ENCODE measurements at regions not wholly inside any gene's neighbourhood (a gene's known extent, or its start where the extent isn't known, plus 50 kb on each side); places are given as distances from the start of the nearest gene placed in this dataset.

DNA sequence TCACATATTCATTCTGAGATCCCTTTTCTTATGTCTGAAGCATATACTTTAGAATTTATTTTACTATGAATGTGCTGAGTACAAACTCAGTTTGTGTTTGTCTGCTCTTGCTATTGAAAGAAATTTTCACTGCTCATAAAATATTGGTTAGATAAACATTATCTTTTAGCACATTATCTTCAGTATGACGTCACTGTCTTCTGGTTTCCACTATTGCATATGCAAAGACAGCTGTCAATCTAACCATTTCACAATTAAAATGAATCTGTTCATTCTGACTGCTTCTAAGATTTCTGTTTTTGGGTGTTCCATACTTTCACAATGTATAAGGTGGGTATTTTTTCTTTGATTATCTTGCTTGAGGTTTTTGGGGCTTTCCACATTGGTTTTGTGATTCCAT lies 526.2 kb upstream of the CDH6 start:
- DNase-seq, result no peak
- intact Hi-C loops (cut with DNase I), result no loop called here

GRCh38 chr5:30663536-30663935 lies 530.0 kb upstream of the CDH6 start:
- ATAC-seq, result no peak
- intact Hi-C loops (cut with DNase I), result no loop called here

More for the DNA sequence above, 526.2 kb upstream of the CDH6 start:
- ATAC-seq, result no peak

DNA sequence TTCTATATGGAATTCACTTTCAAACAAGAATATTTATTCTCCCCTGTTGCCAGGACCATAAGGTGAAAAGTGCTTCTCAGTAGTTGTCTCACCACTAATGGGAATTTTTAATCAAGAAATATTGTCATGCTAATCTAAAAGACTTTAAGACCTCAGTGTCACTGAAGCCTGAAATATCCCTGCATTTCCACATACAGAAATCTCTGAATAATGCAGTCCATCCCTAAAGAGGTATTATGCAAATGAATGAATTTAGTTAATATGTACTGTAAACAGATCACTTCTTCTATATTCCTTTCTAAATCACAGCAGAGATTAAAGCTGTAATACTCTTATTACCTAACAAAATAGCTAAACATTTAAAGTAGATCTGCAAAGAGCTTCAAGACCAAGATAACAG lies 531.1 kb upstream of the CDH6 start:
- intact Hi-C loops (cut with DNase I), result no loop called here
- DNase-seq (no peak), ATAC-seq (no peak)

More at GRCh38 chr5:30663536-30663935, 530.0 kb upstream of the CDH6 start:
- DNase-seq, result no peak

GRCh38 chr5:30661730-30662129 lies 531.8 kb upstream of the CDH6 start:
- no peak for DNase-seq
- intact Hi-C loops (cut with DNase I), result no loop called here

DNA sequence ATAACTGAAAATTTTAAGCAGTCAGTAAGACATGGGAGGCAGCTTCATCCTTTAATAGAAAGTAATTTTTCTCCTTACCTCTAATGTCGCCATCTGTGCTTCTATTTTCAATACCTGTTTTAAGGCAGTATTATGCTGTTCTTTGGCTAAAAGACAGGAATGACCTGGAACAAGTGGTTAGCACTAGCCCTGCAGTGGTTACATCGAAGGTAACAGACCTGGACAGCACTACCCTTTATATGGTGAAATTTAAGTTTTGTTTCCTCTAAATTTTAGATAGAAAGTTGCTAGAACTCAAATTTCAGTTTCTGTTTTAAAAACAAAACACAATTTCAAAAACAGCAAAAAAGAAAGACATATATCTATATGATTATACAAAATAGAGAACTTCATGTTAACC lies 534.1 kb upstream of the CDH6 start:
- no peak for ATAC-seq
- intact Hi-C loops (cut with DNase I), result no loop called here

More at GRCh38 chr5:30661730-30662129, 531.8 kb upstream of the CDH6 start:
- no peak for ATAC-seq

DNA sequence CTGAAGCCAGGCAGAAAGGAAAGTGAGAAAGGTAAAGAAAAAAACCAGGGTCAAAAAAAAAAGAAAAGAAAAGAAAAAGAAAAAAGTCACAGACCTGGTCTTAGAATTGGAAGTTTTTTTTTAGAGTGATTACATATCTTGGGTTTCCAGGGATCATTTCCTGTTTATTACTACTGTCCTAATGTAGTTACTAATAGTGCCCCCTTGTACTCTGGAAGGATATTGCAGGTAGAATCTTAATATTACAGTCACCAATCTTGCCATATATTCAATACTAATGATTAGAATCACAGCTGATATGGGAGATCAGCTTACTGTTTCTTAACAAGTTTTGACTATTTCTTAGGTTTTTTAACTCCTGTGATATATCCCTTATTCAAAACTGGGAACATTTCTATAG lies 543.2 kb upstream of the CDH6 start:
- intact Hi-C loops (cut with DNase I), result no loop called here
- no peak for DNase-seq
- no peak for ATAC-seq

More for the DNA sequence above, 534.1 kb upstream of the CDH6 start:
- DNase-seq, result no peak

- DNase-seq, result no peak
- intact Hi-C loops (cut with DNase I), result no loop called here
- ATAC-seq, result no peak
These were observed 554.6 kb upstream of the CDH6 start for GRCh38 chr5:30638899-30639298.

- DNase-seq (no peak), ATAC-seq (no peak)
- intact Hi-C loops (cut with DNase I), result no loop called here
These were observed 565.5 kb upstream of the CDH6 start for GRCh38 chr5:30627945-30628344.

- DNase-seq (no peak), ATAC-seq (no peak)
- intact Hi-C loops (cut with DNase I), result no loop called here
These were observed 566.9 kb upstream of the CDH6 start for GRCh38 chr5:30626557-30626956.

- DNase-seq, result no peak
- intact Hi-C loops (cut with DNase I), result no loop called here
- ATAC-seq, result no peak
These were observed 572.9 kb upstream of the CDH6 start for GRCh38 chr5:30620481-30621085.

- intact Hi-C loops (cut with DNase I), result no loop called here
- no peak for DNase-seq
- ATAC-seq, result no peak
These were observed 585.0 kb upstream of the CDH6 start for GRCh38 chr5:30608501-30608900.

DNA sequence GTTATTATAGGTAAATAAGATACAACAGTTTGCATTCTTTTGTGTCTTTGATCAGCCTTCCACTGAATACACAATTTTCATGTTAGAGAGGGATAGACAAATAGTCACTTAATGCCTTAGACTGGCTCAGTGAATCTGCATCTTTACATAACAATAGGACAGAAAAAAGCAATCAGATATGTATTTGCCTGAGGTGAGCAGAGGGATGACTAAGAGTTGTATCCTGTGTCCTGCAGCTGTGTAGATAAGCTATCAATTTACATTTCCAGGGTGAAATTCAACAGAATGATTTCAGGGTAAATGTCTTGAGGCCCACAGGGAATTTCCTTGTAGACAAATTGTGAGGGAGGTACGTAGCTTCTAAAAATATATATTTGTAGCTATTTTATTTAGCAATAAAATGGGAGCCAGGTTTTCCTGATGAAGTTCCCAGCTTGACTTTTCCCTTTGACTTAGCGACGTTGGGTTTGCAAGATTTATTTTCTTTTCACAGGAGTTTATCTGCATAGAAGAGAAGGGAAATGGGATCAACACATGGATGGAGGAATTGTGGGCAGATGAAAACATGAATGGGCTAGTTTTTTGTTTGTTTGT lies 586.1 kb upstream of the CDH6 start:
- ATAC-seq, result no peak
- no peak for DNase-seq
- intact Hi-C loops (cut with DNase I), result no loop called here

DNA sequence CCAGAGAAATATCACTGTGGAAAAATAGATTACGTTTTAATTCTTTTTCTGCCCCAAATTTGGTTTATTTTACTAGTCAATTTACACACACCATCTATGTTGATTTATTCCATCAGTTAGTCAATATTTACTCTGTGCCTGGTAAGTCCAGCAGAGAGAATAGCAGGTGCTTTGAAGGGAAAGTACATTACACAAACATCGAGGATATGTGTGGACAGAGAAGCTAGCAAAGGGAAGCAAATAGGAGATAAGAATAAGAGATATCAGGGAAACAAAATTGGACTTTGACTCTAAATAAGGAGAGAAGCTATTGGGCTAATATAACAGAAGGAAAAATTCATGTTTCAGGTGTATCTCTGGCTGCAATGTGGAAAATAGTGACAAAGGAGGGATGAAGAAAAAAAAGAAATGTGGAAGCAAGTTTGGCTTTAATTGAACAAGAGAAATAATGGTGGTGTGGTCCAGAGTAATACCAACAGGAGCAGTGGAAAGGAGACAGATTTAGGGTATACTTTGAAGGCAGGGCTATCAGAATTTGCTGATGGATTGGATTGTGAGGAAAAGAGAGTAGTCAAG lies 587.7 kb upstream of the CDH6 start:
- no peak for ATAC-seq
- DNase-seq, result no peak
- intact Hi-C loops (cut with DNase I), result no loop called here

GRCh38 chr5:30604648-30605262 lies 588.7 kb upstream of the CDH6 start:
- ATAC-seq (no peak), DNase-seq (no peak)
- intact Hi-C loops (cut with DNase I), result no loop called here

DNA sequence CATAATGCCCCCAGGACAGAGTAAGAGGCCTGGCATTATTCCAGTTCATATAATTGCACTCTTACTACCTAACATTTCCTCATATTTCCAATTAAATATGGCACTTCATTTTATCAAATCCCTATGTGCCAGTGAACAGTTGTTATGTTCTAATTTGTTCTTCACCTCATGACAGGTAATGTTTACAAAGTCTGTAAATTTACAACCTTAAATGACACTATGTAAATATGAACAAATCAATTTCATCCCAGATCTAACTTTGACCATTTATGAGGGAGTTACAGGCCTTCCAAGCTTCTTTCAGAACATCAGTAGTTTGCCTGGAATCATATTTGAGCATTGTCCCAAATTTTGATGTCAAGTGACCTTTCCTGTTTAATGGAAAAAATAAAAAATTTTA lies 592.6 kb upstream of the CDH6 start:
- ATAC-seq, result no peak
- intact Hi-C loops (cut with DNase I), result no loop called here
- no peak for DNase-seq

GRCh38 chr5:30596495-30597064 lies 596.9 kb upstream of the CDH6 start:
- no peak for DNase-seq
- ATAC-seq, result no peak
- intact Hi-C loops (cut with DNase I), result no loop called here

DNA sequence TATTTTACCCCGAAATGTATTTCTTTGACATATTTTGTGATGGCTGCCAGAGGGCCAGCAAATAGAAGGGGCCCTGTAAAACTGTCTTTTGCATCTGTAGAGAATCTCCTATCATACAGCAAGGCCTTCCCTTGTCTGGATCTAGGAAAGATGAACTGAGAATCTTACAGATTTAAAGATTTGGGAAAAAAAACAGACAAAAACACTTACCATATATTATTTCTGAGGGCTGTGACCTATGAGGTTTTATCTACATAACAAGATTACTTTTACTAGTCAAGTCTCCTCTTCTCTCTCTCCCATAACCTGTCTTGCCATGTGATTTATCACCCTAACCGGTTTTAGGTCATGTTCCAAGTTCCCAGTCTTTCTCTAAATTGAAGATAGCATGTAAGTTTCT lies 599.2 kb upstream of the CDH6 start:
- ATAC-seq, result no peak
- DNase-seq, result no peak
- intact Hi-C loops (cut with DNase I), result no loop called here

DNA sequence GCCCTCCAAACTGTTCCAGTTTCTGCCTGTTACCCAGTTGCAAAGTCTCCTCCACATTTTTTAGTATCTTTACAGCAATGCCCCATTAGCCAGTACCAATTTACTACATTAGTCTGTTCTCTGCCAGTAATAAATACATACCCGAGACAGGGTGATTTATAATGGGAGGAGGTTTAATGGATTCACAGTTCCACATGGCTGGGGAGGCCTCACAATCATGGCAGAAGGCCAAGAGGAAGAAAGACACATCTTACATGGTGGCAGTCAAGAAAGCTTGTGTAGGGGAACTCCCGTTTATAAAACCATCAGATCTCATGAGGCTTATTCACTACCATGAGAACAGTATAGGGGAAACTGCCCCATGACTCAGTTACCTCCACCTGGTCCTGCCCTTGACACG lies 600.7 kb upstream of the CDH6 start:
- ATAC-seq (no peak), DNase-seq (no peak)
- intact Hi-C loops (cut with DNase I), result no loop called here

DNA sequence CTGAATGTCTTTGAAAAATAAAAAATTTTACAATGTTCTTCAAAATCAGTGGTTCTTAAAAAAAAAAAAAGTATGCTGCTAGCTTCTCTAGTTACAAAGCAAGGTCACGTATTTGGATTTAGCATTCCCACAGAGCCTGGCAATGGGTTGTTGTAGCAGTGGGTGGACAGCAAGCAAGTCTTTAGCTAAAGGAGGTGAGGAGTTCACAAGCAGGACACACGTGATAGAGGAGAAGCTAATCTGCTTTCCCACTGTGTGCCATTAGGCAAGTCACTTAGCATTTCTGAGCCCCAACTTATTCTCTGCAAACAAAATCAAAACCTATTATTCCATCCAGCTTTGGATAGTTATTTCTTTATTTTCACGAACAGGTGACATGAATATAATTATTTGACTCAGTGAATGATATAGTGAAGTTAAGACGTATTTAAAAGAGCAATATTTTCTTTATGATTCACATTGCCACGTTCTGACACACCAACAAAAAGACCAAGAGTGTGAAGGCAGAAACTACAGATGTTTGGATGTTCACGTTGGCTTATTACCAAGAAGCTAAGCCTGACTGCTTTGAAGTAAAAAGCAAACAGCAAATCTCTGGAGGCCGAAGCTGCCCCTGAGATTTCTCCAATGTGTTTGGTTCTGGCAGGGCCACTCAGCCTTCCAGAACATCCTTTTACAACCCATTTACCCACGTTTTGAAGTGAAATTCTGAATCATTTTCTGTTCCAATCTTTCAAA lies 612.1 kb upstream of the CDH6 start:
- intact Hi-C loops (cut with DNase I), result no loop called here
- DNase-seq (no peak), ATAC-seq (no peak)

DNA sequence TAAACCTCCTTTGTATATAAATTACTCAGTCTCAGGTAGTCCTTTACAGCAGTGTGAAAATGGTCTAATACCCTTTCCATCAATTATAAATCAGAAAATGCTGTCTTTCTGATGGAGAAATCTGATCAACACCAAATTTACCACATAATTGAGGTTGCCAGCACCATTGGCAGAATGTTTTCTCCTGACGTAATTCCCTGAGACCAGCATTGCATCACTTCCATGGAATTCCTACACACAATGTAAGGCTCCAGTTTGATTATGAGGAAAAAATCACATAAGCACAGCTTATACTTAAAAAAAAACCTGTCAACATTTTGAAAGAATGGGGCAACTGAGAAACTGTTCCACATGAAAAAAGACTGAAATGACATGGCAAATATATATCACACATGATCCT lies 618.7 kb upstream of the CDH6 start:
- intact Hi-C loops (cut with DNase I), result no loop called here
- ATAC-seq (no peak), DNase-seq (no peak)

Measured in left cardiac atrium (tissue), 4 donors.